ENCODE measurements at regions not wholly inside any gene's neighbourhood (a gene's known extent, or its start where the extent isn't known, plus 50 kb on each side); places are given as distances from the start of the nearest gene placed in this dataset.

GRCh38 chr5:74419468-74419867 lies 221.1 kb downstream of the ENC1 start (continued):
- TF ChIP-seq, protein P1, sequence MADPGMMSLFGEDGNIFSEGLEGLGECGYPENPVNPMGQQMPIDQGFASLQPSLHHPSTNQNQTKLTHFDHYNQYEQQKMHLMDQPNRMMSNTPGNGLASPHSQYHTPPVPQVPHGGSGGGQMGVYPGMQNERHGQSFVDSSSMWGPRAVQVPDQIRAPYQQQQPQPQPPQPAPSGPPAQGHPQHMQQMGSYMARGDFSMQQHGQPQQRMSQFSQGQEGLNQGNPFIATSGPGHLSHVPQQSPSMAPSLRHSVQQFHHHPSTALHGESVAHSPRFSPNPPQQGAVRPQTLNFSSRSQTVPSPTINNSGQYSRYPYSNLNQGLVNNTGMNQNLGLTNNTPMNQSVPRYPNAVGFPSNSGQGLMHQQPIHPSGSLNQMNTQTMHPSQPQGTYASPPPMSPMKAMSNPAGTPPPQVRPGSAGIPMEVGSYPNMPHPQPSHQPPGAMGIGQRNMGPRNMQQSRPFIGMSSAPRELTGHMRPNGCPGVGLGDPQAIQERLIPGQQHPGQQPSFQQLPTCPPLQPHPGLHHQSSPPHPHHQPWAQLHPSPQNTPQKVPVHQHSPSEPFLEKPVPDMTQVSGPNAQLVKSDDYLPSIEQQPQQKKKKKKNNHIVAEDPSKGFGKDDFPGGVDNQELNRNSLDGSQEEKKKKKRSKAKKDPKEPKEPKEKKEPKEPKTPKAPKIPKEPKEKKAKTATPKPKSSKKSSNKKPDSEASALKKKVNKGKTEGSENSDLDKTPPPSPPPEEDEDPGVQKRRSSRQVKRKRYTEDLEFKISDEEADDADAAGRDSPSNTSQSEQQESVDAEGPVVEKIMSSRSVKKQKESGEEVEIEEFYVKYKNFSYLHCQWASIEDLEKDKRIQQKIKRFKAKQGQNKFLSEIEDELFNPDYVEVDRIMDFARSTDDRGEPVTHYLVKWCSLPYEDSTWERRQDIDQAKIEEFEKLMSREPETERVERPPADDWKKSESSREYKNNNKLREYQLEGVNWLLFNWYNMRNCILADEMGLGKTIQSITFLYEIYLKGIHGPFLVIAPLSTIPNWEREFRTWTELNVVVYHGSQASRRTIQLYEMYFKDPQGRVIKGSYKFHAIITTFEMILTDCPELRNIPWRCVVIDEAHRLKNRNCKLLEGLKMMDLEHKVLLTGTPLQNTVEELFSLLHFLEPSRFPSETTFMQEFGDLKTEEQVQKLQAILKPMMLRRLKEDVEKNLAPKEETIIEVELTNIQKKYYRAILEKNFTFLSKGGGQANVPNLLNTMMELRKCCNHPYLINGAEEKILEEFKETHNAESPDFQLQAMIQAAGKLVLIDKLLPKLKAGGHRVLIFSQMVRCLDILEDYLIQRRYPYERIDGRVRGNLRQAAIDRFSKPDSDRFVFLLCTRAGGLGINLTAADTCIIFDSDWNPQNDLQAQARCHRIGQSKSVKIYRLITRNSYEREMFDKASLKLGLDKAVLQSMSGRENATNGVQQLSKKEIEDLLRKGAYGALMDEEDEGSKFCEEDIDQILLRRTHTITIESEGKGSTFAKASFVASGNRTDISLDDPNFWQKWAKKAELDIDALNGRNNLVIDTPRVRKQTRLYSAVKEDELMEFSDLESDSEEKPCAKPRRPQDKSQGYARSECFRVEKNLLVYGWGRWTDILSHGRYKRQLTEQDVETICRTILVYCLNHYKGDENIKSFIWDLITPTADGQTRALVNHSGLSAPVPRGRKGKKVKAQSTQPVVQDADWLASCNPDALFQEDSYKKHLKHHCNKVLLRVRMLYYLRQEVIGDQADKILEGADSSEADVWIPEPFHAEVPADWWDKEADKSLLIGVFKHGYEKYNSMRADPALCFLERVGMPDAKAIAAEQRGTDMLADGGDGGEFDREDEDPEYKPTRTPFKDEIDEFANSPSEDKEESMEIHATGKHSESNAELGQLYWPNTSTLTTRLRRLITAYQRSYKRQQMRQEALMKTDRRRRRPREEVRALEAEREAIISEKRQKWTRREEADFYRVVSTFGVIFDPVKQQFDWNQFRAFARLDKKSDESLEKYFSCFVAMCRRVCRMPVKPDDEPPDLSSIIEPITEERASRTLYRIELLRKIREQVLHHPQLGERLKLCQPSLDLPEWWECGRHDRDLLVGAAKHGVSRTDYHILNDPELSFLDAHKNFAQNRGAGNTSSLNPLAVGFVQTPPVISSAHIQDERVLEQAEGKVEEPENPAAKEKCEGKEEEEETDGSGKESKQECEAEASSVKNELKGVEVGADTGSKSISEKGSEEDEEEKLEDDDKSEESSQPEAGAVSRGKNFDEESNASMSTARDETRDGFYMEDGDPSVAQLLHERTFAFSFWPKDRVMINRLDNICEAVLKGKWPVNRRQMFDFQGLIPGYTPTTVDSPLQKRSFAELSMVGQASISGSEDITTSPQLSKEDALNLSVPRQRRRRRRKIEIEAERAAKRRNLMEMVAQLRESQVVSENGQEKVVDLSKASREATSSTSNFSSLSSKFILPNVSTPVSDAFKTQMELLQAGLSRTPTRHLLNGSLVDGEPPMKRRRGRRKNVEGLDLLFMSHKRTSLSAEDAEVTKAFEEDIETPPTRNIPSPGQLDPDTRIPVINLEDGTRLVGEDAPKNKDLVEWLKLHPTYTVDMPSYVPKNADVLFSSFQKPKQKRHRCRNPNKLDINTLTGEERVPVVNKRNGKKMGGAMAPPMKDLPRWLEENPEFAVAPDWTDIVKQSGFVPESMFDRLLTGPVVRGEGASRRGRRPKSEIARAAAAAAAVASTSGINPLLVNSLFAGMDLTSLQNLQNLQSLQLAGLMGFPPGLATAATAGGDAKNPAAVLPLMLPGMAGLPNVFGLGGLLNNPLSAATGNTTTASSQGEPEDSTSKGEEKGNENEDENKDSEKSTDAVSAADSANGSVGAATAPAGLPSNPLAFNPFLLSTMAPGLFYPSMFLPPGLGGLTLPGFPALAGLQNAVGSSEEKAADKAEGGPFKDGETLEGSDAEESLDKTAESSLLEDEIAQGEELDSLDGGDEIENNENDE (IDR thresholded peaks at IDR 0.05; ENCODE audit: insufficient replicate concordance, low read length), result no peak
- TF ChIP-seq TAF7 (optimal IDR thresholded peaks at IDR 0.05; ENCODE audit: borderline replicate concordance, low read depth, low read length) (no peak), BRCA1 (IDR thresholded peaks at IDR 0.05; ENCODE audit: low read depth, low read length) (no peak), EGR1 (IDR thresholded peaks at IDR 0.05; ENCODE audit: borderline replicate concordance, low read depth, low read length) (no peak), CTBP2 (IDR thresholded peaks at IDR 0.05; ENCODE audit: borderline replicate concordance, insufficient read depth, insufficient read length, low read length) (no peak), E2F6 (IDR thresholded peaks at IDR 0.05) (no peak), NANOG (IDR thresholded peaks at IDR 0.05; ENCODE audit: insufficient read depth, low read depth, low read length, poor library complexity, severe bottlenecking) (no peak), RNF2 (IDR thresholded peaks at IDR 0.05; ENCODE audit: borderline replicate concordance, low read depth, low read length, missing control alignments, poor library complexity, severe bottlenecking) (no peak)
